DMS79 treated with DMSO at 0.1 percent for 48 hours (cell line): ENCODE measurements at regions not wholly inside any gene's neighbourhood (a gene's known extent, or its start where the extent isn't known, plus 50 kb on each side); places are given as distances from the start of the nearest gene placed in this dataset.
"Not testable (repeated sequence)": the region's sequence is repeated elsewhere in the genome, so short reads cannot be mapped to it uniquely, and the experiment has no call there.

Experiments
- DNase-seq: peaks from one replicate; lab custom pipeline; 2025; lab: John Stamatoyannopoulos, UW

- no peak for DNase-seq
These were observed 57.1 kb upstream of the KMT2E start for GRCh38 chr7:104956753-104957450.

GRCh38 chr7:104958371-104958865, 55.6 kb upstream of the KMT2E start:
- no peak for DNase-seq

GRCh38 chr7:104959483-104959882, 54.5 kb upstream of the KMT2E start:
- DNase-seq = not testable (repeated sequence)

- DNase-seq = peak; percentile 63
These were observed 53.1 kb upstream of the KMT2E start for GRCh38 chr7:104960741-104961448.

- no peak for DNase-seq
These were observed 52.2 kb upstream of the KMT2E start for GRCh38 chr7:104961821-104962220.

GRCh38 chr7:104962781-104963180, 51.2 kb upstream of the KMT2E start:
- DNase-seq = no peak

- DNase-seq = no peak
These were observed 50.5 kb upstream of the KMT2E start for GRCh38 chr7:104963378-104963990.

- no peak for DNase-seq
These were observed 50.0 kb upstream of the KMT2E start for GRCh38 chr7:104963991-104964385.
